GM18858 (cell line): ENCODE measurements at regions not wholly inside any gene's neighbourhood (a gene's known extent, or its start where the extent isn't known, plus 50 kb on each side); places are given as distances from the start of the nearest gene placed in this dataset.

Experiments used
- ATAC-seq: cut with Tn5 transposase; IDR thresholded peaks from one replicate; pipeline ENCODE4 v1.9.1; 2021; ENCODE audit not compliant: unreplicated experiment

GRCh38 chr5:124399426-124399961 is 346.9 kb downstream of the ZNF608 start:
- no peak for ATAC-seq

- ATAC-seq = no peak
These were observed 348.0 kb downstream of the ZNF608 start for GRCh38 chr5:124398460-124398859.

GRCh38 chr5:124397317-124397716 is 349.1 kb downstream of the ZNF608 start:
- ATAC-seq = no peak

- no peak for ATAC-seq
These were observed 350.5 kb downstream of the ZNF608 start for GRCh38 chr5:124395926-124396325.

- ATAC-seq = no peak
These were observed 351.2 kb downstream of the ZNF608 start for GRCh38 chr5:124395287-124395686.

GRCh38 chr5:124394700-124395245 is 351.7 kb downstream of the ZNF608 start:
- no peak for ATAC-seq

GRCh38 chr5:124393584-124394379 is 352.7 kb downstream of the ZNF608 start:
- ATAC-seq = no peak

GRCh38 chr5:124383693-124384092 is 362.7 kb downstream of the ZNF608 start:
- ATAC-seq = no peak

- no peak for ATAC-seq
These were observed 369.1 kb downstream of the ZNF608 start for GRCh38 chr5:124377386-124377785.

GRCh38 chr5:124373883-124374282 is 372.6 kb downstream of the ZNF608 start:
- no peak for ATAC-seq

GRCh38 chr5:124372457-124372856 is 374.0 kb downstream of the ZNF608 start:
- ATAC-seq = no peak

GRCh38 chr5:124371111-124371706 is 375.2 kb downstream of the ZNF608 start:
- no peak for ATAC-seq

GRCh38 chr5:124370601-124371000 is 375.8 kb downstream of the ZNF608 start:
- no peak for ATAC-seq

- no peak for ATAC-seq
These were observed 381.1 kb downstream of the ZNF608 start for GRCh38 chr5:124365361-124365801.

GRCh38 chr5:124355928-124356327 is 390.5 kb downstream of the ZNF608 start:
- ATAC-seq = no peak

- no peak for ATAC-seq
These were observed 393.4 kb downstream of the ZNF608 start for GRCh38 chr5:124353016-124353415.

- no peak for ATAC-seq
These were observed 394.1 kb downstream of the ZNF608 start for GRCh38 chr5:124352312-124352711.

- no peak for ATAC-seq
These were observed 396.5 kb downstream of the ZNF608 start for GRCh38 chr5:124349931-124350330.

GRCh38 chr5:124343451-124343867 is 403.0 kb downstream of the ZNF608 start:
- no peak for ATAC-seq

GRCh38 chr5:124342986-124343385 is 403.5 kb downstream of the ZNF608 start:
- ATAC-seq = no peak

GRCh38 chr5:124342584-124342983 is 403.9 kb downstream of the ZNF608 start:
- no peak for ATAC-seq

GRCh38 chr5:124342027-124342471 is 404.4 kb downstream of the ZNF608 start:
- ATAC-seq = no peak
